HEK293 (cell line): ENCODE measurements at regions not wholly inside any gene's neighbourhood (a gene's known extent, or its start where the extent isn't known, plus 50 kb on each side); places are given as distances from the start of the nearest gene placed in this dataset.

ENCODE experiments used
- PRDM10 ChIP-seq: fragments of 450-650 bp; formaldehyde crosslinking; IDR thresholded peaks from 2 replicates; pipeline ENCODE4 v1.5.1; 2016; ENCODE audit warnings: missing biosample characterization, missing genetic modification characterization
- YY1 ChIP-seq: fragments of 450-650 bp; formaldehyde crosslinking; IDR thresholded peaks from 2 replicates; pipeline ENCODE4 v1.5.1; 2018; ENCODE audit warnings: missing biosample characterization, missing genetic modification characterization
- ZBTB10 ChIP-seq: fragments of 450-650 bp; formaldehyde crosslinking; IDR thresholded peaks from 2 replicates; pipeline ENCODE4 v1.5.1; 2016; ENCODE audit warnings: missing biosample characterization, missing genetic modification characterization
- ZFP3 ChIP-seq: fragments of 450-650 bp; formaldehyde crosslinking; IDR thresholded peaks from 2 replicates; pipeline ENCODE4 v1.5.1; 2016; ENCODE audit warnings: low read depth, missing biosample characterization, missing genetic modification characterization
- ZFP69B ChIP-seq: fragments of 450-650 bp; formaldehyde crosslinking; IDR thresholded peaks from 2 replicates; pipeline ENCODE4 v1.5.1; 2016; ENCODE audit warnings: missing biosample characterization, missing genetic modification characterization
- ZNF174 ChIP-seq: fragments of 450-650 bp; formaldehyde crosslinking; IDR thresholded peaks from 2 replicates; pipeline ENCODE4 v1.5.0; 2017; ENCODE audit warnings: missing biosample characterization, mild to moderate bottlenecking, missing genetic modification characterization
- ZNF214 ChIP-seq: fragments of 450-650 bp; formaldehyde crosslinking; IDR thresholded peaks from 2 replicates; pipeline ENCODE4 v1.5.1; 2017; ENCODE audit warnings: missing biosample characterization, mild to moderate bottlenecking, missing genetic modification characterization, borderline replicate concordance
- ZNF223 ChIP-seq: fragments of 450-650 bp; formaldehyde crosslinking; IDR thresholded peaks from 2 replicates; pipeline ENCODE4 v1.5.1; 2016; ENCODE audit warnings: missing biosample characterization, missing genetic modification characterization
- ZNF311 ChIP-seq: fragments of 450-650 bp; formaldehyde crosslinking; IDR thresholded peaks from 2 replicates; pipeline ENCODE4 v1.5.1; 2017; ENCODE audit warnings: missing biosample characterization, missing genetic modification characterization, borderline replicate concordance
- ZNF324 ChIP-seq: fragments of 450-650 bp; formaldehyde crosslinking; IDR thresholded peaks from 2 replicates; pipeline ENCODE4 v1.5.1; 2016; ENCODE audit warnings: missing biosample characterization, missing genetic modification characterization
- ZNF350 ChIP-seq: fragments of 450-650 bp; formaldehyde crosslinking; IDR thresholded peaks from 2 replicates; pipeline ENCODE4 v1.5.0; 2017; ENCODE audit warnings: missing biosample characterization, mild to moderate bottlenecking, missing genetic modification characterization
- ZNF394 ChIP-seq: fragments of 450-650 bp; formaldehyde crosslinking; IDR thresholded peaks from 2 replicates; pipeline ENCODE4 v1.5.1; 2016; ENCODE audit warnings: missing biosample characterization, missing genetic modification characterization, mild to moderate bottlenecking, moderate library complexity, borderline replicate concordance
- ZNF426 ChIP-seq: fragments of 450-650 bp; formaldehyde crosslinking; IDR thresholded peaks from 2 replicates; pipeline ENCODE4 v1.5.1; 2017; ENCODE audit warnings: missing biosample characterization, missing genetic modification characterization, mild to moderate bottlenecking, inconsistent platforms, moderate library complexity
- ZNF513 ChIP-seq: fragments of 450-650 bp; IDR thresholded peaks from 2 replicates; pipeline ENCODE4 v1.5.1; 2018; ENCODE audit warnings: missing biosample characterization, missing genetic modification characterization
- ZNF548 ChIP-seq: fragments of 450-650 bp; formaldehyde crosslinking; IDR thresholded peaks from 2 replicates; pipeline ENCODE4 v1.5.1; 2016; ENCODE audit warnings: missing biosample characterization, missing genetic modification characterization
- ZNF639 ChIP-seq: fragments of 450-650 bp; formaldehyde crosslinking; IDR thresholded peaks from 2 replicates; pipeline ENCODE4 v1.5.1; 2016; ENCODE audit warnings: missing biosample characterization, missing genetic modification characterization
- ZNF654 ChIP-seq: fragments of 450-650 bp; formaldehyde crosslinking; IDR thresholded peaks from 2 replicates; pipeline ENCODE4 v1.5.1; 2016; ENCODE audit warnings: low read depth, missing biosample characterization, missing genetic modification characterization
- ZNF692 ChIP-seq: fragments of 450-650 bp; formaldehyde crosslinking; IDR thresholded peaks from 2 replicates; pipeline ENCODE4 v1.5.1; 2016; ENCODE audit warnings: missing biosample characterization, missing genetic modification characterization
- ZNF777 ChIP-seq: fragments of 450-650 bp; formaldehyde crosslinking; IDR thresholded peaks from 2 replicates; pipeline ENCODE4 v1.5.1; 2017; ENCODE audit warnings: missing biosample characterization, missing genetic modification characterization, borderline replicate concordance
- ZXDB ChIP-seq: fragments of 450-650 bp; formaldehyde crosslinking; IDR thresholded peaks from 2 replicates; pipeline ENCODE4 v1.5.1; 2016; ENCODE audit warnings: missing biosample characterization, missing genetic modification characterization
- TF ChIP-seq, protein P1 (sequence below): fragments of 450-650 bp; formaldehyde crosslinking; IDR thresholded peaks from 2 replicates; pipeline ENCODE4 v1.5.1; 2016; ENCODE audit warnings: missing biosample characterization, missing genetic modification characterization
- TF ChIP-seq, protein P2 (sequence below): fragments of 450-650 bp; formaldehyde crosslinking; IDR thresholded peaks from 2 replicates; pipeline ENCODE4 v1.5.0; 2017; ENCODE audit warnings: missing biosample characterization, missing genetic modification characterization, borderline replicate concordance
- TF ChIP-seq, protein P3 (sequence below): IDR thresholded peaks from 2 replicates; pipeline ENCODE4 v1.6.1; 2011; ENCODE audit warnings: mild to moderate bottlenecking, low read depth, low read length, borderline replicate concordance

GRCh38 chr2:156784020-156784701, 348.0 kb downstream of the GPD2 start (continued):
- TF ChIP-seq ZXDB (tag by site-specific recombination) = 0 out of 2 replicates have a peak, but pooled peaks have one; percentile 29
- TF ChIP-seq, protein P1, sequence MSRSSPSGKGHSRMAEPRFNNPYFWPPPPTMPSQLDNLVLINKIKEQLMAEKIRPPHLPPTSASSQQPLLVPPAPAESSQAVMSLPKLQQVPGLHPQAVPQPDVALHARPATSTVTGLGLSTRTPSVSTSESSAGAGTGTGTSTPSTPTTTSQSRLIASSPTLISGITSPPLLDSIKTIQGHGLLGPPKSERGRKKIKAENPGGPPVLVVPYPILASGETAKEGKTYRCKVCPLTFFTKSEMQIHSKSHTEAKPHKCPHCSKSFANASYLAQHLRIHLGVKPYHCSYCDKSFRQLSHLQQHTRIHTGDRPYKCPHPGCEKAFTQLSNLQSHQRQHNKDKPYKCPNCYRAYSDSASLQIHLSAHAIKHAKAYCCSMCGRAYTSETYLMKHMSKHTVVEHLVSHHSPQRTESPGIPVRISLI = no peak
- no peak for TF ChIP-seq ZNF324 (tag by site-specific recombination)
- TF ChIP-seq ZNF311 (tag by site-specific recombination) = no peak
- TF ChIP-seq, protein P2, sequence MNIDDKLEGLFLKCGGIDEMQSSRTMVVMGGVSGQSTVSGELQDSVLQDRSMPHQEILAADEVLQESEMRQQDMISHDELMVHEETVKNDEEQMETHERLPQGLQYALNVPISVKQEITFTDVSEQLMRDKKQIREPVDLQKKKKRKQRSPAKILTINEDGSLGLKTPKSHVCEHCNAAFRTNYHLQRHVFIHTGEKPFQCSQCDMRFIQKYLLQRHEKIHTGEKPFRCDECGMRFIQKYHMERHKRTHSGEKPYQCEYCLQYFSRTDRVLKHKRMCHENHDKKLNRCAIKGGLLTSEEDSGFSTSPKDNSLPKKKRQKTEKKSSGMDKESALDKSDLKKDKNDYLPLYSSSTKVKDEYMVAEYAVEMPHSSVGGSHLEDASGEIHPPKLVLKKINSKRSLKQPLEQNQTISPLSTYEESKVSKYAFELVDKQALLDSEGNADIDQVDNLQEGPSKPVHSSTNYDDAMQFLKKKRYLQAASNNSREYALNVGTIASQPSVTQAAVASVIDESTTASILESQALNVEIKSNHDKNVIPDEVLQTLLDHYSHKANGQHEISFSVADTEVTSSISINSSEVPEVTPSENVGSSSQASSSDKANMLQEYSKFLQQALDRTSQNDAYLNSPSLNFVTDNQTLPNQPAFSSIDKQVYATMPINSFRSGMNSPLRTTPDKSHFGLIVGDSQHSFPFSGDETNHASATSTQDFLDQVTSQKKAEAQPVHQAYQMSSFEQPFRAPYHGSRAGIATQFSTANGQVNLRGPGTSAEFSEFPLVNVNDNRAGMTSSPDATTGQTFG (tag by site-specific recombination) = no peak
- TF ChIP-seq ZNF214 (tag by site-specific recombination) = no peak
- TF ChIP-seq ZNF692 (tag by site-specific recombination) = no peak
- TF ChIP-seq ZFP3 = no peak
- TF ChIP-seq PRDM10 (tag by site-specific recombination) = 0 out of 2 replicates have a peak, but pooled peaks have one; percentile 23
- no peak for TF ChIP-seq ZNF174 (tag by site-specific recombination)
- no peak for TF ChIP-seq ZNF654
- no peak for TF ChIP-seq ZNF777 (tag by site-specific recombination)
- TF ChIP-seq ZNF426 (tag by site-specific recombination) = no peak
- TF ChIP-seq ZNF394 (tag by site-specific recombination) = no peak
- no peak for TF ChIP-seq YY1 (tag by site-specific recombination)
- TF ChIP-seq ZNF548 = no peak
- TF ChIP-seq ZBTB10 (tag by site-specific recombination) = no peak
- no peak for TF ChIP-seq ZNF513
- TF ChIP-seq ZNF223 = no peak
- TF ChIP-seq, protein P3, sequence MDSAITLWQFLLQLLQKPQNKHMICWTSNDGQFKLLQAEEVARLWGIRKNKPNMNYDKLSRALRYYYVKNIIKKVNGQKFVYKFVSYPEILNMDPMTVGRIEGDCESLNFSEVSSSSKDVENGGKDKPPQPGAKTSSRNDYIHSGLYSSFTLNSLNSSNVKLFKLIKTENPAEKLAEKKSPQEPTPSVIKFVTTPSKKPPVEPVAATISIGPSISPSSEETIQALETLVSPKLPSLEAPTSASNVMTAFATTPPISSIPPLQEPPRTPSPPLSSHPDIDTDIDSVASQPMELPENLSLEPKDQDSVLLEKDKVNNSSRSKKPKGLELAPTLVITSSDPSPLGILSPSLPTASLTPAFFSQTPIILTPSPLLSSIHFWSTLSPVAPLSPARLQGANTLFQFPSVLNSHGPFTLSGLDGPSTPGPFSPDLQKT = no peak
- no peak for TF ChIP-seq ZFP69B (tag by site-specific recombination)
- no peak for TF ChIP-seq ZNF639 (tag by site-specific recombination)
- no peak for TF ChIP-seq ZNF350 (tag by site-specific recombination)
